Astrocyte (in vitro differentiated cells and primary cell): ENCODE measurements at regions not wholly inside any gene's neighbourhood (a gene's known extent, or its start where the extent isn't known, plus 50 kb on each side); places are given as distances from the start of the nearest gene placed in this dataset.

Experiments
- DNase-seq: peaks from one replicate; pipeline ENCODE4 v3.0.0-alpha.2; 2010; ENCODE audit warnings: low read depth
- FAIRE-seq: peaks from 2 replicates; lab custom pipeline; 2011; peaks lifted over from hg19 to GRCh38; lab: Jason Lieb, UNC
- H2AFZ ChIP-seq: 2 replicates; pipeline ENCODE4 v1.6.0; 2012; ENCODE audit warnings: low read depth, low read length, inconsistent platforms
- H3K27ac ChIP-seq: 2 replicates; pipeline ENCODE4 v1.5.1; 2011; ENCODE audit warnings: low read depth, low read length, inconsistent platforms
- H3K27me3 ChIP-seq: 2 replicates; pipeline ENCODE4 v1.6.0; 2011; ENCODE audit warnings: low read length, inconsistent platforms; ENCODE audit not compliant: insufficient read depth
- H3K36me3 ChIP-seq: 2 replicates; pipeline ENCODE4 v1.5.1; 2011; ENCODE audit warnings: low read length, inconsistent platforms; ENCODE audit not compliant: insufficient read depth
- H3K4me1 ChIP-seq: 2 replicates; pipeline ENCODE4 v1.5.1; 2011; ENCODE audit warnings: low read length, inconsistent platforms; ENCODE audit not compliant: insufficient read depth
- H3K4me2 ChIP-seq: 2 replicates; pipeline ENCODE4 v1.6.0; 2012; ENCODE audit warnings: low read length, inconsistent platforms
- H3K4me3 ChIP-seq: 2 replicates; pipeline ENCODE4 v1.5.1; 2011; ENCODE audit warnings: low read depth, mild to moderate bottlenecking, low read length, inconsistent platforms; ENCODE audit not compliant: insufficient read depth
- H3K79me2 ChIP-seq: 2 replicates; pipeline ENCODE4 v1.6.0; 2012; ENCODE audit warnings: mild to moderate bottlenecking, low read length, inconsistent platforms; ENCODE audit not compliant: insufficient read depth
- H3K9ac ChIP-seq: 2 replicates; pipeline ENCODE4 v1.6.0; 2012; ENCODE audit warnings: mild to moderate bottlenecking, low read length, inconsistent platforms
- H3K9me3 ChIP-seq: 2 replicates; pipeline ENCODE4 v1.5.1; 2012; ENCODE audit warnings: low read depth, mild to moderate bottlenecking, low read length, inconsistent platforms; ENCODE audit not compliant: insufficient read depth
- H4K20me1 ChIP-seq: 2 replicates; pipeline ENCODE4 v1.6.0; 2012; ENCODE audit warnings: low read length, inconsistent platforms; ENCODE audit not compliant: insufficient read depth
- H3K27ac Mint-ChIP-seq: one replicate; pipeline ENCODE4 v1.8.0; 2021; ENCODE audit warnings: mild to moderate bottlenecking, mixed read lengths; ENCODE audit not compliant: unreplicated experiment
- H3K27me3 Mint-ChIP-seq: one replicate; pipeline ENCODE4 v1.8.0; 2021; ENCODE audit warnings: low read depth, mixed read lengths; ENCODE audit not compliant: unreplicated experiment
- H3K36me3 Mint-ChIP-seq: one replicate; pipeline ENCODE4 v1.8.0; 2021; ENCODE audit warnings: low read depth, mixed read lengths; ENCODE audit not compliant: unreplicated experiment
- H3K4me1 Mint-ChIP-seq: one replicate; pipeline ENCODE4 v1.8.0; 2021; ENCODE audit warnings: low read depth, mixed read lengths; ENCODE audit not compliant: unreplicated experiment
- H3K4me3 Mint-ChIP-seq: one replicate; pipeline ENCODE4 v1.8.0; 2021; ENCODE audit warnings: mild to moderate bottlenecking, moderate library complexity, mixed read lengths; ENCODE audit not compliant: unreplicated experiment
- H3K9me3 Mint-ChIP-seq: one replicate; pipeline ENCODE4 v1.8.0; 2021; ENCODE audit warnings: mild to moderate bottlenecking, mixed read lengths; ENCODE audit not compliant: unreplicated experiment
- CTCF ChIP-seq: IDR thresholded peaks from 2 replicates; pipeline ENCODE4 v1.5.1; 2011; ENCODE audit warnings: low read depth, mild to moderate bottlenecking, inconsistent platforms, low read length, moderate library complexity; ENCODE audit not compliant: insufficient read depth
- EZH2 ChIP-seq: IDR thresholded peaks from 2 replicates; pipeline ENCODE4 v1.6.1; 2012; ENCODE audit warnings: mild to moderate bottlenecking, low read length, inconsistent platforms; ENCODE audit not compliant: insufficient read depth

GRCh38 chr4:71685975-71686374 lies 97.9 kb downstream of the GC start:
- H3K9me3 ChIP-seq, result no peaks in the 10 kb centered on the region
- Mint-ChIP-seq H3K36me3 (no peaks in the 10 kb centered on the region), H3K4me3 (no peak overlapping the region), H3K4me1 (peaks cover 5% of the 10 kb centered on the region), H3K27ac (no peak overlapping the region), H3K27me3 (no peaks in the 10 kb centered on the region), H3K9me3 (no peaks in the 10 kb centered on the region)
- H3K9ac ChIP-seq, result no peak overlapping the region
- DNase-seq (no peak), FAIRE-seq (no peak)
- H3K36me3 ChIP-seq, result no peaks in the 10 kb centered on the region
- H2AFZ ChIP-seq, result no peak overlapping the region
- H3K27me3 ChIP-seq, result no peaks in the 10 kb centered on the region
- TF ChIP-seq EZH2, result no peak
- TF ChIP-seq CTCF, result no peak
- no peaks in the 10 kb centered on the region for H4K20me1 ChIP-seq
- H3K4me2 ChIP-seq, result no peak overlapping the region
- H3K79me2 ChIP-seq, result no peaks in the 10 kb centered on the region
- H3K4me3 ChIP-seq, result no peak overlapping the region
- H3K4me1 ChIP-seq, result no peaks in the 10 kb centered on the region
- H3K27ac ChIP-seq, result no peak overlapping the region

- Histone ChIP-seq H3K4me1 (no peaks in the 10 kb centered on the region), H4K20me1 (no peaks in the 10 kb centered on the region), H3K27ac (no peak overlapping the region), H3K4me3 (no peak overlapping the region), H3K9me3 (no peaks in the 10 kb centered on the region), H2AFZ (no peak overlapping the region), H3K4me2 (no peak overlapping the region), H3K9ac (no peak overlapping the region), H3K36me3 (no peaks in the 10 kb centered on the region), H3K27me3 (no peaks in the 10 kb centered on the region), H3K79me2 (no peaks in the 10 kb centered on the region)
- H3K27me3 Mint-ChIP-seq, result no peaks in the 10 kb centered on the region
- no peaks in the 10 kb centered on the region for H3K36me3 Mint-ChIP-seq
- no peak for DNase-seq
- no peak overlapping the region for H3K27ac Mint-ChIP-seq
- FAIRE-seq, result no peak
- no peaks in the 10 kb centered on the region for H3K4me1 Mint-ChIP-seq
- H3K4me3 Mint-ChIP-seq, result no peak overlapping the region
- TF ChIP-seq EZH2, result no peak
- no peak for TF ChIP-seq CTCF
- no peaks in the 10 kb centered on the region for H3K9me3 Mint-ChIP-seq
Observed at GRCh38 chr4:71683309-71683708, 100.6 kb downstream of the GC start.

- Histone ChIP-seq H4K20me1 (no peaks in the 10 kb centered on the region), H3K4me3 (no peak overlapping the region), H3K4me1 (no peaks in the 10 kb centered on the region), H3K9ac (no peak overlapping the region), H3K27me3 (no peaks in the 10 kb centered on the region), H3K9me3 (no peaks in the 10 kb centered on the region), H2AFZ (no peak overlapping the region), H3K4me2 (no peak overlapping the region), H3K27ac (no peak overlapping the region), H3K79me2 (no peaks in the 10 kb centered on the region), H3K36me3 (no peaks in the 10 kb centered on the region)
- Mint-ChIP-seq H3K27ac (no peak overlapping the region), H3K27me3 (no peaks in the 10 kb centered on the region), H3K9me3 (no peaks in the 10 kb centered on the region), H3K4me1 (no peaks in the 10 kb centered on the region), H3K36me3 (no peaks in the 10 kb centered on the region), H3K4me3 (no peak overlapping the region)
- TF ChIP-seq EZH2 (no peak), CTCF (no peak)
- FAIRE-seq, result no peak
- DNase-seq, result peak; percentile 51
Observed at GRCh38 chr4:71680706-71681105, 103.2 kb downstream of the GC start.
